ENCODE measurements at regions not wholly inside any gene's neighbourhood (a gene's known extent, or its start where the extent isn't known, plus 50 kb on each side); places are given as distances from the start of the nearest gene placed in this dataset.
"Not testable (repeated sequence)": the region's sequence is repeated elsewhere in the genome, so short reads cannot be mapped to it uniquely, and the experiment has no call there.

DNA sequence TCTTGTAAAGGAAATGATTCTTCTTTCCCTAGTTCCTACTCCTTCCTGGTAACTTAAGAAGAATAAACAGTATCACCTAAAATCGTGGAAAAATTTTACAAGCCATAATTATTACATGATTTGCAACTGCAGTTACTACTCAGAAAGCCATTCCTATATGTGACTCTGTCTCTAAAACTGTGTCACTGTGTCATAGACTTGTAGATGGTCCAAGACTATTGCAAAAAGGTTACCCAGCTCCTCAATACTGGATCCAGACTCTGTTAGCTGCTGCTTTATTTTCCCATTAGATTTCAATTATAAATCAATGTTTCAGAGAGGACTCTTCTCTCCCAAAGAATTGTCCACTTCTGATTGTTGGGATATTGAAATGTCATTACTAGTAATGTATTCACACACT is 142.1 kb upstream of the STMND1 start:
- intact Hi-C loops (cut with DNase I): loop anchor here (10.0 kb wide), 3 partner anchors 125 to 195 kb away; partner anchors contain the start of gene ATXN1 (in 1 of the 2)

DNA sequence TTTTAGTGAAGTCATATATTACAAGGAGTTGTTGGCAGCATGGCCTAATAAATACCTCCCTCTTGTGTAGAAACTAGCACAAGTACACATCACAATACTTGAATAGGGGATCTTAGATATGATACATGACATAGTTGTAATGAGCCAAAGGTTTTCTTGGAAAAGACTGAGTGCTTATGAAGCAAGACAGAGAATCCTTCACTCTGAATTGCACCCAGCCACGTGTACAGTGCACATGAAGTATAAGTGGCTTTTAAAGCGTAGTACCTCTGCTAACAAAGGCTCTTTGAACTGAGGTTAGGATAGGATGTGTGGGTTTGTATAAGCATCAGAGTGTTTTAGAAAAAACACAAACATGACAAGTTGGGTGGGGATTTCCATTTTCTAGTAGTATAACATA is 145.5 kb upstream of the STMND1 start:
- intact Hi-C loops (cut with DNase I): no loop called here
- DNase-seq (ENCODE audit: low spot score): no peak

More for the DNA sequence above, 142.1 kb upstream of the STMND1 start:
- no peak for DNase-seq (ENCODE audit: low spot score)

DNA sequence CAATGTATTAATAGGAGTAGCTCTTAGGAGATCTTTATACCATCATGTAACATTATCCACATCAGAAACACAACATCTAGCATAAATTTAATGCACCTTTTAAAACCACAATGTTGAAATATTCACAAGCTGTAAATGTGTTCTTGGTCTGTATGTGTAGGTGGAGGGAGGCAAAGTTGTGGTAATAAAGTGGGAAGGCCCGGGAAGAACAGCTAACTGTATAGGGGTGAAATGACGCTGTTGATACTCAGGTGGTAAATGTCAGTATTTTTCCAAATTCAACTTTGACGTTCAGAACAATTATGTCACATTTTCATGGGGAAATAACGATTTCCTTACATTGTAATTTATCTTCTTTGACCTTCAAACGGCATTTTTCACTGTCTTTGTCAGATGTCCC is 146.0 kb upstream of the STMND1 start:
- intact Hi-C loops (cut with DNase I): no loop called here
- DNase-seq (ENCODE audit: low spot score): no peak

- DNase-seq (ENCODE audit: low spot score): no peak
- intact Hi-C loops (cut with DNase I): no loop called here
Measured at GRCh38 chr6:16953905-16954304, 147.9 kb upstream of the STMND1 start.

DNA sequence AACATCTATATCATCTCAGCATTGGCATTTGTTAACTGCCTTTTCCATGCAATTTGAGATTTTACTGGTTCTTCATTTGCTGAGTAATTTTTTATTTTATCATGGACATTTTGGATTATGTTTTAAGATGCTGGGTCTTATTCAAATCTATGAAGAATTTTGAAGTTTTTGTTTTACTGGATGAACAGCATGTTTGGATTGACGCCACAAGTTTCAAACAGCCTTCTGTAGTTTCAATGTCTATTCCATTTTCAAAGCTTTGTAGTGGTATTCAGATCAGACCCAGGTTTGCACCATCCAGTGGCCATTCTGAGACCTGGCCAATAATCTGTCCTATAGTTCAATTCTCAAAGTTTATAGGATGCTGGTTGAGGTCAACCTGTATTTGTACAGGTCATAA is 148.4 kb upstream of the STMND1 start:
- intact Hi-C loops (cut with DNase I): no loop called here

DNA sequence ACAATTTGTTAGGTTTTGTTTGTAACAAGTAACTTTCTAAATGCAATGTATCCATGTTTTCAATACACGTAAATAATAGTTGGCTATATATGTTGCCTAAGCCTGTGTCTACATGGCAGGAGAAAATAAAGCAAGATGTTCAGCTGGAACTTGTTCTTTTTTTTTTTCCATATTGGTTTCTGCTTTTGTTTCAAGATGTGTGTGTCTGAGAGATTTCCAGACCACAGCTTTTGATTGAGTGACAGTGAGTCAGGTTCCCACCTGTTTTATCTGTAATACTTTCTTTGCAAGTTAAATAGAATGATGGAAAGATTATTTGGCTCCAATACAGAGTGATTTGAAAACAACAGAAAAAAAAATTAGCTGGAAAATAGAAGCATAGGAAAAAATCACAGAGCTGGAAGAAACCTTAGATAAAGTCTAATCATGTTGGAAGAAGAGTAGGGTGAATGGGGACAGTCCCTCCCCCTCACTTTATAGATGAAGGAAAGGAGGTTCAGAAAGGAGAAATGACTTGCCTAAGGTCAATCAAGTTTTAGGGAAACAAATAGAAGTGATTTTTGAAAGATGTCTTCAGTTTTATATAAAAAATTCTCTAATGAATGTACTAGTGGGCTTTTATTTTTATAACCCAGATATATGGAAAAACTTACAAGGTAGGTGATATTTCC is 150.9 kb upstream of the STMND1 start:
- no peak for DNase-seq (ENCODE audit: low spot score)
- intact Hi-C loops (cut with DNase I): no loop called here

More for the DNA sequence above, 148.4 kb upstream of the STMND1 start:
- DNase-seq (ENCODE audit: low spot score): no peak

DNA sequence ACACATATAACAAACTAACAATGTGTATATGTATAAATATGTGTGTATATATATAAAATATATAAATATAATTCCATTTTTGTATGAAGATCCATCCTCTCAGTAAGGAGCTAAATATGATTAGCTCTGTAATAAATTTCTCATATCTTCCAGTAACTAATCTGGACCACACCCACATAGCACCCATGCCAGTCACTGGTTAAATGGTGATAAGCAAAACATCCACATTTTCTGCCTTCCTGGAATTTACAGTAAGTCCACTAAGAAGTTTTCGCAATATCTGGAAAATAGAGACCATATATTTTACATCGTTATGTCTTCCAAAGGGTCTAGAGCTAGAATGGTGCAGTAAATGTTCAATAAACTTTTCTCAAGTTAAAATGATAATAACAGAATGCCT is 151.5 kb upstream of the STMND1 start:
- DNase-seq (ENCODE audit: low spot score): no peak
- intact Hi-C loops (cut with DNase I): no loop called here

DNA sequence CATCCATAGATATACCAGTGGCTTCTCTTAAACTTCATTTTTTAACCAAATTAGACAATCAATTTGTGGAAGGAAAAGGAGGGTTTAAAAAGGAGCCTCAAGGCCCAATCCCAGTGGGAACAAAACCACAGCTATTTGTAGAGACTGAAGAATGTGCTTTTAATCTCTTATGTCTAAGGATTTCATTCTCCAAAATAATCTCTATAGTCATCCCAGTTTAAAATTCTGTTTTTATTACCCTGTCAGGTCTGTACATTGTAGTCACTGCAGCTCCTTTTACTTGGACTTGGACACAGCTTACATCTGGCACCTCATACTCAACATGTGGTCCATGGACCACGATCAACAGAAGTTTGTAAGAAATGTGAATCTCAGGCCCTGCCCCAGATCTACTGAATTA is 152.1 kb upstream of the STMND1 start:
- no peak for DNase-seq (ENCODE audit: low spot score)
- intact Hi-C loops (cut with DNase I): no loop called here

GRCh38 chr6:16948396-16948795 is 153.5 kb upstream of the STMND1 start:
- no peak for DNase-seq (ENCODE audit: low spot score)
- intact Hi-C loops (cut with DNase I): no loop called here

- intact Hi-C loops (cut with DNase I): no loop called here
- no peak for DNase-seq (ENCODE audit: low spot score)
Measured at GRCh38 chr6:16947375-16948015, 154.4 kb upstream of the STMND1 start.

DNA sequence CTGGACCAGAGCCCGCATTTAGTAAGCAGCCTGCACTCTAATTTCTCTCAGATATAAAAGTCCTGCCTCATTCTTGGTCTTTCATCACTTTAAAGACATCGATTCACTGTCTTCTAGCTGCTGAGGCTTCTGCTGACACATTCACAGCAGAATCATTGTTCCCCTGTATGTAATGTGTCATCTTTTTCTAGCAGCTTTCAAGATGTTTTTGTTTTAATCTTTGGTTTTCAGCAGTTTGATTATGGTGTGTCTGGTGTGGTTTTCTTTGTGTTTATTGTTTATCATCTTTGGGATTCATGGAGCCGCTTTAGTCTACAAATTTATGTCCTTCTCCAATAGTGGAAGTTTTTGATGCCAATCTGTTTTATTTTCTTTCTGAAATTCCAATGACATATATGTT is 157.3 kb upstream of the STMND1 start:
- intact Hi-C loops (cut with DNase I): no loop called here

GRCh38 chr6:16939839-16940238 is 162.0 kb upstream of the STMND1 start:
- intact Hi-C loops (cut with DNase I): no loop called here
- no peak for DNase-seq (ENCODE audit: low spot score)

More for the DNA sequence above, 157.3 kb upstream of the STMND1 start:
- DNase-seq (ENCODE audit: low spot score): no peak

- intact Hi-C loops (cut with DNase I): no loop called here
- no peak for DNase-seq (ENCODE audit: low spot score)
Measured at GRCh38 chr6:16939351-16939750, 162.5 kb upstream of the STMND1 start.

- intact Hi-C loops (cut with DNase I): no loop called here
- no peak for DNase-seq (ENCODE audit: low spot score)
Measured at GRCh38 chr6:16936893-16937292, 165.0 kb upstream of the STMND1 start.

- no peak for DNase-seq (ENCODE audit: low spot score)
- intact Hi-C loops (cut with DNase I): no loop called here
Measured at GRCh38 chr6:16933961-16934360, 167.9 kb upstream of the STMND1 start.

DNA sequence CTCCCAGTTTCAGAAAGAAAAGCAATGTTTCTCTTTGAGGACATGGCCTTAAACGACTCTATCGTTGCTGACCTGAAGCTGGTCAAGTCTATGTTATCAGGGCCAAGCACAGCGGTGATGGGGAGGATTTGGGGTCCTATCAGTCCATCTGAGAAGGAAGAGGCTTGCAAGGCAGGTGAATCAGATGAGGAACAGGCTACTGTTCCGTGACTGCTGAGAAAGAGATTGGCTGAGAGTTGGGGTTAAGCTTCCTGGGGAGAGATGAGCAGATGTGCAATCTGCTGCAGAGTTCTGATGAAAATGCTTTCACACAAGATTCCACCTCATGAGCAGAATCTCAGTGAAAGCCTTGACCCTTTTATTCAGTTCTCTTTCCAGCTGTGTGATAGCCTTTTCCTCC is 168.3 kb upstream of the STMND1 start:
- no peak for DNase-seq (ENCODE audit: low spot score)
- intact Hi-C loops (cut with DNase I): no loop called here

- no peak for DNase-seq (ENCODE audit: low spot score)
- intact Hi-C loops (cut with DNase I): no loop called here
Measured at GRCh38 chr6:16932920-16933319, 168.9 kb upstream of the STMND1 start.

DNA sequence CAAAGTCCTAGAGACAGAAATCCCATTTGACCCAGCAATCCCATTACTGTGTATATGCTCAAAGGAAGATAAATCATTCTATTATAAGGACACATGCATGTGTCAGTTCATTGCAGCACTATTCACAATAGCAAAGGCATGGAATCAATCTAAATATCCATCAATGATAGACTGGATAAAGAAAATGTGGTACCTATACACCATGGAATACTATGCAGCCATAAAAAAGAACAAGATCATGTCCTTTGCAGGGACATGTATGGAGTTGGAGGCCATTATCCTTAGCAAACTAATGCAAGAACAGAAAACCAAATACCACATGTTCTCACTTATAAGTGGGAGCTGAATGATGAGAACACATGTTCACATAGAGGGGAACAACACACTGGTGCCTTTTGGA is 169.8 kb upstream of the ATXN1 start:
- intact Hi-C loops (cut with DNase I); DNase-seq (ENCODE audit: low spot score): not testable (repeated sequence)

DNA sequence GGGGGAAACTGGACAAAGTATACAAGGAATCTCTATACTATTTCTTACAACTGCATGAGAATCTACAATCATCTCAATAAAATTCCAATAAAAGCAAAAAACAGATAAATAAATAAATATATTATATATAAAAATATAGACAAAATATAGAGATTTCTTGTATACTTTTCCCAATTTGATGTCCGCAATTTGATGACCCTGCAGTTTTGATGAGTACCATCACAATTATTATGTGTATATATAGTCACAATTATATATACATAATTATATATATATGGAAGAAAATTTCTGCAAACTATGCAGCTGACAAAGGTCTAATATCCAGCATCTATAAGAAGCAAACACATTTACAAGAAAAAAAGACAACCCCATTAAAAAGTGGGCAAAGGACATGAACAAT is 169.2 kb upstream of the ATXN1 start:
- no peak for DNase-seq (ENCODE audit: low spot score)
- intact Hi-C loops (cut with DNase I): no loop called here

- intact Hi-C loops (cut with DNase I): no loop called here
- no peak for DNase-seq (ENCODE audit: low spot score)
Measured at GRCh38 chr6:16929809-16930208, 168.5 kb upstream of the ATXN1 start.

GRCh38 chr6:16928387-16928786 is 167.1 kb upstream of the ATXN1 start:
- intact Hi-C loops (cut with DNase I): no loop called here
- no peak for DNase-seq (ENCODE audit: low spot score)
